ENCODE measurements at regions not wholly inside any gene's neighbourhood (a gene's known extent, or its start where the extent isn't known, plus 50 kb on each side); places are given as distances from the start of the nearest gene placed in this dataset.
"Not testable (repeated sequence)": the region's sequence is repeated elsewhere in the genome, so short reads cannot be mapped to it uniquely, and the experiment has no call there.

DNA sequence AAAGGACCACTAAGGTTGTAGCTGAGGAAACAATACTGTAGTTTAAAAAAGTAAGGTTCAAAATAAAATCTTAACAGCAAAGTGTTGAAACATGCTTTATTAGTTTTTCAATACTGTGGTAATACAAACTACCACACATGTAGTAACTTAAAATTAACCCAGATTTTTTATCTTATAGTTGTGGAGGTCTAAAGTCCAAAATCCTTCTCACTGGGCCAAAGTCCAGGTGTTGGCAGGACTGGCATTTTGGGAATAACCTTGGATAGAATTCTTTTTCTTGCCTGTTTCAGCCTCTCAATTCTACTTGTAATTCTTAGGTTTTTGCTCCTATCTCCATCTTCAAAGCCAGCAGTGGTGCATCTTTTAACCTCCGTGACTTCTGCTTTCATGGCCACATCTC, 942.0 kb downstream of the TSN start:
- no peak overlapping the region for H3K27ac ChIP-seq
- peaks cover 0 to 12% (median 0%) of the 10 kb centered on the region in 10 experiments; a peak in 5 of 20 replicates for H3K4me1 ChIP-seq
- peaks cover 0 to 7% (median 0%) of the 10 kb centered on the region in 11 experiments; a peak in 1 of 22 replicates for H3K9me3 ChIP-seq (replicated peaks in 1 of 11)
- no peak overlapping the region for H3K4me2 ChIP-seq
- no peak for TF ChIP-seq Cebpa-rat (IDR thresholded peaks at IDR 0.05)
- no peaks in the 10 kb centered on the region for H4K20me1 ChIP-seq
- H3K27me3 ChIP-seq: no peaks in the 10 kb centered on the region
- H3K9ac ChIP-seq: no peak overlapping the region
- H3K36me3 ChIP-seq: no peaks in the 10 kb centered on the region
- H3K4me3 ChIP-seq: no peak overlapping the region

DNA sequence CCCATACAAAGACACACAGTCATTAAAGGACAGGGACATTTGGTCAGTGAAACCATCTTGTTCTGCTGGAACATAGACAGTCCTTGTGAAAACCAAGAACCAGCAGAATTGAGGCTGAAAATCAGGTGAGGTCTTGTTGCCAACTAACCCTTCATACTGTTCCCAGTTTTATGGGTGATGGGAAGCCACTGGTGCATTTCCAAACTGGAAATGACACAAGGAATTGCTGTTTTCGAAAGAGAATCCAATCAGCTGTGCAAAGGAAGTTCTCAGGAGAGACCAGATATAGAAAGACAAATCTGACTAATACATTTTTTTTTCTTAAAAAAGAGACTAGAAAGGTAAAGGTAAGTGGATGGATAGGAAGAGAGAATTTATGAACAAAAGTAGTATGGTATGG, 948.2 kb downstream of the TSN start:
- Histone ChIP-seq H4K20me1 (no peaks in the 10 kb centered on the region), H3K36me3 (no peaks in the 10 kb centered on the region), H3K4me2 (peak overlapping the region in 3 of 11 experiments; percentile 27 to 65 (median 62); a peak in 4 of 22 replicates), H3K9ac (no peak overlapping the region), H3K27me3 (no peaks in the 10 kb centered on the region), H3K4me3 (no peak overlapping the region), H3K9me3 (replicated peaks in 1 of 11) (no peaks in the 10 kb centered on the region), H3K4me1 (peaks cover 0 to 38% (median 2%) of the 10 kb centered on the region in 10 experiments; a peak in 6 of 20 replicates), H3K27ac (peak overlapping the region in 1 of 11 experiments; percentile 36; a peak in 2 of 22 replicates)
- TF ChIP-seq Cebpa-rat (IDR thresholded peaks at IDR 0.05): no peak

DNA sequence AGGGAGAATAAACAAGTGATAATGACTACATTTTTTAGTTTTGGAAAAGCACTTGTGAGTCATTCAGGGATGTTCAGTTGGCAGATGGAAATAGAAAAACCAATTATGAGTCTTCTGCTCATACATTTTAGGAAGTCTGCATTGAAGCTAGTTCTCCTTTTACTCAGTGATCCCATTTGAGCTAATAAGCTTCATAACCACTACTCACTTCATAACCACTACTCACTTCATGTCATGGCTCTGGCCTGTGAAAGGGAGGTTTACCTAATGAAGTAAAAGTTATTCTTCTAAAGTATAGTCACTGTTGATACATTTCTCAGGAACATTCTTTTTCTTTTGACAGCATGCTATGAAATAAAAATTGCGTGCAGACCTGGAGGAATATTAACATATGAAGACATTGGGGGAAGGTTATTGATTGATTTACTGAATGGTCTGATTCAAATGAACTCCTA, 948.7 kb downstream of the TSN start:
- H3K27me3 ChIP-seq: no peaks in the 10 kb centered on the region
- no peak for TF ChIP-seq Cebpa-rat (IDR thresholded peaks at IDR 0.05)
- no peaks in the 10 kb centered on the region for H3K9me3 ChIP-seq (replicated peaks in 1 of 11)
- no peaks in the 10 kb centered on the region for H4K20me1 ChIP-seq
- no peak overlapping the region for H3K4me3 ChIP-seq
- no peaks in the 10 kb centered on the region for H3K36me3 ChIP-seq
- peaks cover 0 to 38% (median 2%) of the 10 kb centered on the region in 10 experiments; a peak in 6 of 20 replicates for H3K4me1 ChIP-seq
- H3K4me2 ChIP-seq: peak overlapping the region in 3 of 11 experiments; percentile 27 to 65 (median 62); a peak in 3 of 22 replicates
- peak overlapping the region in 1 of 11 experiments; percentile 36; a peak in 1 of 22 replicates for H3K27ac ChIP-seq
- H3K9ac ChIP-seq: no peak overlapping the region

DNA sequence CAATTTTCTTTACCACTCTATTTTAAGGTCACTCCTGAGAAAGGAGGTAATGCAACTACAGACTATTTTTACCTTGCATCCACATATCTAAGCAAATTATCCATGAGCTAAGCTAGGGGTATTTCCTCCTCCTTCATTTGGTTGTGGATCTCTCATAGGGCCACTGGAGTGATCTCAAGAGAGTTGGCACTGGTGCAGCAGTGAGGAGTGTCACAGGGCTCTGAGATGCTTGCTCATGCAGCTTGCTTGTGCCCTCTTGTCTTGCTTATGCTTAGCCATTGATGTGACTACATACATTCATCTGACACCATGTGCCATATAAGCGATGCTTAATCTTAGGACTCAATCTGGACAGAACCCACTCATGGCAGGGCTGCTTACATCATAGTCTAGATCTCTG, 950.3 kb downstream of the TSN start:
- Histone ChIP-seq H3K4me2 (no peak overlapping the region), H3K9me3 (replicated peaks in 1 of 11) (no peaks in the 10 kb centered on the region; a peak in 1 of 22 replicates), H3K36me3 (no peaks in the 10 kb centered on the region), H4K20me1 (no peaks in the 10 kb centered on the region), H3K4me1 (peaks cover 0 to 38% (median 2%) of the 10 kb centered on the region in 10 experiments; a peak in 6 of 20 replicates), H3K27me3 (no peaks in the 10 kb centered on the region), H3K4me3 (no peak overlapping the region), H3K27ac (peak overlapping the region in 1 of 11 experiments; percentile 26; a peak in 1 of 22 replicates), H3K9ac (no peak overlapping the region)
- no peak for TF ChIP-seq Cebpa-rat (IDR thresholded peaks at IDR 0.05)

DNA sequence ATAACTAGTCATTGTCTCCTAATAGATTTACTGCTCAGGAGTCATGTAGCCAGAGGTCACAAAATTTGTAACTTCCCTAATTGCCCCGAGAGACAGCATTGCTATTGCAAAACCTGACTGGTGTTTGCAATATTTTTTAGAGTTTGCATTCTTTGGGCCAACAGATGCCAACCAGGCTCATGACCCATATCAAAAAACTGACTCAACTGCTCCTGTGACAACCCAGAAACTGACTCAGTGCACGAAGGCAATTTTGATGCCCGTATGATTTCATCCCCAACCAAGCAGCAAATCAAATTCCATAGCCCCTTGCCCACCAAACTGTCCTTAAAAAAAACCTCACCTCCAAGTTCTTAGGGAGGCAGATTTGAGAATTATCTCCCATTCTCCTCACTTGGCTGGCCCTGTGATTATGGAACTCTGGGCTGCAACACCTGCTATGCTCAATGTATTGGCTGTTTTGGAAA, 951.3 kb downstream of the TSN start:
- Histone ChIP-seq H3K4me1 (peaks cover 0 to 38% (median 2%) of the 10 kb centered on the region in 10 experiments; a peak in 6 of 20 replicates), H3K4me2 (peak overlapping the region in 3 of 11 experiments; percentile 6 to 53 (median 52); a peak in 4 of 22 replicates), H3K36me3 (no peaks in the 10 kb centered on the region)

DNA sequence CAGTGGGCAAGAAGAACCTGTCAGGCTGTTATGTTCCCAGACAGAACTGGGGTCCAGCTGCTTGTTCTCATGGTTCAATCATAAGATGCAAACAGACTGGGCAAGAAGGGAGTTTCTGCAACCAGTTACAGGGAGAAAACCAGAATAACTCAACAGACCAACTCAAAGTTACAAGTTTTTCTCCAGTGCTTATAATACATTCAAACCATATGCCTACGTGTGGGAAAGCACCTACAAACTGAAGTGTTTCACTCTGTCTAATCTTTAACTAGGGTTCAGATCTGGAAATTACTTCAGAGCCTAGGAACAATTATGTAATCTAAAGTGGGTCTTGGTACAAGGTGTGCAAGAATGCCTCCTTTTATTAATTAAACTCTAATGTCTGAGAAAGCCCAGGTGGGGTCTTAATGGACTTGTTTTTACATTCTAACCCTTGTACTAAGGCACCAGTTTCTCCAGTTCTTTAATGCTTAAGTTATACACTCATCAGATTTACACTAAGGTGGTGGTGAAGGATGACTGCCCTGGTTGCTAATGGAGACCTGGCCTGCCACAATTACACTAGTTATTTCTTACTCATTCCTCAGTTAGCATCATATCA, 951.9 kb downstream of the TSN start:
- Histone ChIP-seq H3K36me3 (no peaks in the 10 kb centered on the region), H3K4me1 (peaks cover 0 to 38% (median 2%) of the 10 kb centered on the region in 10 experiments; a peak in 6 of 20 replicates), H3K27ac (peak overlapping the region in 3 of 11 experiments; percentile 13 to 30 (median 20); a peak in 4 of 22 replicates), H4K20me1 (no peaks in the 10 kb centered on the region), H3K27me3 (no peaks in the 10 kb centered on the region), H3K4me2 (peak overlapping the region in 2 of 11 experiments; percentile 52 to 53; a peak in 4 of 22 replicates), H3K4me3 (no peak overlapping the region), H3K9ac (no peak overlapping the region), H3K9me3 (replicated peaks in 1 of 11) (peaks cover 0 to 13% (median 9%) of the 10 kb centered on the region in 11 experiments; a peak in 14 of 22 replicates)
- TF ChIP-seq Cebpa-rat (IDR thresholded peaks at IDR 0.05): no peak

More for the DNA sequence above, 951.3 kb downstream of the TSN start:
- peak overlapping the region in 3 of 11 experiments; percentile 13 to 30 (median 26); a peak in 4 of 22 replicates for H3K27ac ChIP-seq
- TF ChIP-seq Cebpa-rat (IDR thresholded peaks at IDR 0.05): peak in 3 of 11 experiments; percentile 22 to 62 (median 41); a peak in 3 of 22 replicates
- H4K20me1 ChIP-seq: no peaks in the 10 kb centered on the region
- no peaks in the 10 kb centered on the region for H3K27me3 ChIP-seq
- H3K9ac ChIP-seq: no peak overlapping the region
- peaks cover 0 to 8% (median 4%) of the 10 kb centered on the region in 11 experiments; a peak in 10 of 22 replicates for H3K9me3 ChIP-seq (replicated peaks in 1 of 11)
- no peak overlapping the region for H3K4me3 ChIP-seq

DNA sequence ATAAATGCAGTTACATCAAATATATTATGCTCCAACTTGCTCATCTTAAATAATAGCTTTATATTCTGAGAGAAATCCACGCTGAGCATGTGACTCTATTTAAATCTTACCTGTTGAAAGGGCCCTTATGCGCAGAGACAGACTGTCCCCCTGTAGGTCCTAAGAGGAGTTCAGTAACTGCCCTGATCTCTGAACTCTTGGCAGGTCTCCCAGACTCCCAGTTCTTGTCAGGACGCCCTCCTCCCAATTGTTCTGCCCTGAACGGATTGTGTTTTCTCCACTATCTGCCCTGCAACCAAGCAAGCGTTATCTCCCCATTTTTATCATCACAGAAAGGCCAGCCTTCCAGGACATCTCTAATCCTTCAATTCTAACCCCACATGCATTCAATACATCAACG, 954.6 kb downstream of the TSN start:
- H3K27me3 ChIP-seq: no peaks in the 10 kb centered on the region
- H3K4me2 ChIP-seq: no peak overlapping the region
- TF ChIP-seq Cebpa-rat (IDR thresholded peaks at IDR 0.05): no peak
- H4K20me1 ChIP-seq: no peaks in the 10 kb centered on the region
- H3K4me3 ChIP-seq: no peak overlapping the region
- H3K9me3 ChIP-seq (replicated peaks in 1 of 11): peaks cover 13 to 32% (median 21%) of the 10 kb centered on the region in 11 experiments; a peak in 17 of 22 replicates
- no peak overlapping the region for H3K9ac ChIP-seq
- no peak overlapping the region for H3K27ac ChIP-seq
- H3K36me3 ChIP-seq: no peaks in the 10 kb centered on the region
- H3K4me1 ChIP-seq: peaks cover 0 to 22% (median 0%) of the 10 kb centered on the region in 10 experiments; a peak in 4 of 20 replicates

DNA sequence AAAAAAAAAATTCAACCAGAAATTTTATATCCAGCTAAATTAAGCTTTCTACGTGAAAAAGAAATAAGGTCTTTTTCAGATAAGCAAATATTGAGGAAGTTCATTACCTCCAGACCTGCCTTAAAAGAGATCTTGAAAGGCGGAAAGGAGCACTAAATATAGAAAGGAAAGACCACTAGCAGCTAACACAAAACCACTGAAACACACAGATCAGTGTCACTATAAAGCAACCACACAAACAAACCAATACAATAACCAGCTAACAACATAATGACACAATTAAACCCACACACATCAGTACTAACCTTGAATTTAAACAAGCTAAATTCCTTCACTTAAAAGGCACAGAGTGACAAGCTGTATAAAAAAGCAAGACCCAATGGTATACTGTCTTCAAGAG, 958.3 kb downstream of the TSN start:
- no peaks in the 10 kb centered on the region for H3K36me3 ChIP-seq
- H3K4me1 ChIP-seq: no peaks in the 10 kb centered on the region
- peaks cover 13 to 32% (median 21%) of the 10 kb centered on the region in 11 experiments; a peak in 17 of 22 replicates for H3K9me3 ChIP-seq (replicated peaks in 1 of 11)
- no peaks in the 10 kb centered on the region for H3K27me3 ChIP-seq
- no peak for TF ChIP-seq Cebpa-rat (IDR thresholded peaks at IDR 0.05)
- no peak overlapping the region for H3K4me3 ChIP-seq
- H3K27ac ChIP-seq: no peak overlapping the region
- H3K9ac ChIP-seq: no peak overlapping the region
- no peaks in the 10 kb centered on the region for H4K20me1 ChIP-seq
- H3K4me2 ChIP-seq: no peak overlapping the region

DNA sequence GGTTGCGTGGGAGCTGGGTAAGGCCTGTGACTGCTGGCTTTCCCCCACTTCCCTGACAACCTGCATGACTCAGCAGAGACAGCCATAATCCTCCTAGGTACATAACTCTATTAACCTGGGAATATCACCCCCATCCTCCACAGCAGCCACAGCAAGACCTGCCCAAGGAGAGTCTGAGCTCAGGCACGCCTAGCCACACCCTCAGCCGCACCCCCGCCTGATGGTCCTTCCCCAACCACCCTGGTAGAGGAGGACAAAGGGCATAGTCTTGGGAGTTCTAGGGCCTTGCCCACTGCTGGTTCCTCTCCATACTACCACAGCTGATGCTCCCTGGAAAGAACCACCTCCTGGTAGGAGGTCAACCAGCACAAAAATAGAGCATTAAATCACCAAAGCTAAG, 965.4 kb downstream of the TSN start:
- not testable (repeated sequence) for H3K4me2 ChIP-seq; H3K27me3 ChIP-seq; H3K36me3 ChIP-seq; H3K4me3 ChIP-seq; H3K4me1 ChIP-seq; H3K27ac ChIP-seq; H3K9ac ChIP-seq; H4K20me1 ChIP-seq; H3K9me3 ChIP-seq (replicated peaks in 1 of 11)

Data from BLaER1 treated with 17β-estradiol and CSF1 and Interleukin-3, amounts not matched to agents 10 nM and 100 nM (cell line).